ENCODE measurements at regions not wholly inside any gene's neighbourhood (a gene's known extent, or its start where the extent isn't known, plus 50 kb on each side); places are given as distances from the start of the nearest gene placed in this dataset.
"Not testable (repeated sequence)": the region's sequence is repeated elsewhere in the genome, so short reads cannot be mapped to it uniquely, and the experiment has no call there.

DNA sequence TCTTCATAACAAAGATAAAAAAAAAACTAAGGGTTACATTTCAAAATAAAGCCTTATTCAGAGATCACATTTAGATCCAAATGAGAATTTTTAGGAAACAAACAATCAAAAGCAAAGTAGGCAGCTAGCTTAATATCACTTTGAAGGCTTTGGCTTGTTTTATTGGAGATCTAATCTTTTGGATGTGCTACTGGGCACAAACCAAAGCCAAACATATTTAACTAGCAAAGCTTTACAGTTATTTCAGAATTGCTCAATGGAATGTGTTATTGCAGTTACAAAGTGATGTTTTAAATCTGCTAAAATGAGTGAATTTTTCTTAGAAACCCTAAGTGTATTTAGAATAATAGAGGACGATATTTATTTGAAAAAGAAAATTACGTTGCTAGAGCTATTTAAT is 114.7 kb upstream of the KLHL1 start:
- DNase-seq: no peak

DNA sequence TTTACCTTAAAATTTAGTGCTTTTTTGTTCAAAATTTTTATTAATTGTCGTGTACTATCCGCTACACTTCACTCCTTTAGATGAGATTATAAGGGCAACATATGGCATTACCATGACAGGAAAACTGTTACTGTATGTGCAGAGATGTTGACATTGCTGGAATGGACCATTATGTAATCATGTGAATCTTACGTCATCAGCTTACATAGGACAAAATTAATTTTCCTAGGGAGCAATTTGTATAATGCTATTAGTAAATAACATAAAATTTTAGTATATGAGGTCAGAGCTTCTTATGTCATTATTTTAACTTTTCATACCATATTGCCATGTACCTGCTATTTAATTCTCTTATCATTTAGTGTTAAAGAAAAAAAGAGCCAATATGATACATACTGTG is 110.4 kb upstream of the KLHL1 start:
- no peak for DNase-seq

DNA sequence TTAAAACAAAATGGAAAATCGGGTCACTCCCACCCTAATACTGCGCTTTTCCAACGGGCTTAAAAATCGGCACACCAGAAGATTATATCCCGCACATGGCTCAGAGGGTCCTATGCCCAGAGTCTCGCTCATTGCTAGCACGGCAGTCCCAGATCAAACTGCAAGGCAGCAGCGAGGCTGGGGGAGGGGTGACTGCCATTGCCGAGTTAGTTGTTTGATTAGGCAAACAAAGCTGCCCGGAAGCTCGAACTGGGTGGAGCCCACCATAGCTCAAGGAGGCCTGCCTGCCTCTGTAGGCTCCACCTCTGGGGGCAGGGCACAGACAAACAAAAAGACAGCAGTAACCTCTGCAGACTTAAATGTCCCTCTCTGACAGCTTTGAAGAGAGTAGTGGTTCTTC is 100.7 kb upstream of the KLHL1 start:
- DNase-seq: not testable (repeated sequence)

DNA sequence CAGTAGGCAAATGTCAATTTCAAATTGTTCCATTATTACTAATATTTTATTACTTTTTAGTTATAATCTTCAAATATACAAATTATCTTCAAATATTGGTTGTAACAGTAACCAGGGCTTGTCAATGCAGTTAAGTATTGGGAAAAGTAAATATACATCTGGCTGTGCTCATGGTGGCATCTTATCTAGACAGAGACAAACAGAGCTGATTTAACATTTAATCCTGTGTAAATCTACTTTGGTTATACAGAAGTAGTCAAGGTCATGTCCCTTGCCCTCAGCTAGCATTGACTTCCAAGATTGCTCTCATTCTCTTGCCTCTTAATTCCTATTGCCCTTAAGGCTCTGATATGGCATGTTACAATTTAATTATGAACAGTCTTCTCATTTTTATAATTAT is 98.4 kb upstream of the KLHL1 start:
- no peak for DNase-seq

DNA sequence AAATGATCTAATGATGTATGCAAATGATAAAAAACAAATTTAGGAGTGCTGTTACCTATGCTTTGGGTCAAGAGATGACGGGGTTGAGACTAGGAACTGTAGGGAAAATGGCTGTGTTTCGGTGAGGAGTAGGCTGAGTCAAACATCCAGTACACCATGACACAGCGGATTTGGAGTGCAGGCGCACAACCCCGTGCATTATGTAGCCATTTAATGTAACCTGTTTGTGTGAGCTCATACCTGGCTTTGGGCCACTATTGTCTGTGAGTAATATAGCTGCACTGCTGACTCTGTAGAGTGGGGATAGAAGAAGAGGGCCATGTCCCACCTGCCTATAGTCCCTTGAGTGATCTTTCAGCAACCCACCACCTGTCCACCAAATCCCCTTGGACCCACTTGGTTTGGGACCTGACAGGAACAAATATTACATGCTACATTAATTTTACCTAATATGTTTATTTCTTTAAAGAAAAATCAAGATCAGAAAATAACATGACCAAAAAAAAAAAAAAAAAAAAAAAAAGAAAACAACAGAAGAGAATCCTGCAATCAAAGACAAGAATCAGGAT is 95.5 kb upstream of the KLHL1 start:
- DNase-seq: no peak

DNA sequence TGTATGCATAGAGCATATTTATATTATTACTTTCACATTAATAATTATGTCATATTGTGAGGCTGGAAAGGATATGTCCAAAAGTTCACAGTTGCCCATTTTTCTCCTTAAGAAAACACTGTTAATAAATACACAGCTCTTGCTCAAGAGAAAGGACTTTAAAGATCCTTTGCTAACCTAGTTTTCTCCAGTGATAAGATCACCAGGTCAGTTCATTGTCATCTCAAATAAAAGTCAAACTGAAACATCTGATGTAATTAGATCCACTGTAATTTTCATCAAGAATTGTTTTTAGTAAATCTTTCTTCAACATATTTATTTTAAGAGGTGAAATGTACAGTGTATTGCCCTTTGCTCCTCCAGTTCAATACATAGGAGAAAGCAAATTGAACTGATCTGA is 82.8 kb upstream of the KLHL1 start:
- DNase-seq: no peak

DNA sequence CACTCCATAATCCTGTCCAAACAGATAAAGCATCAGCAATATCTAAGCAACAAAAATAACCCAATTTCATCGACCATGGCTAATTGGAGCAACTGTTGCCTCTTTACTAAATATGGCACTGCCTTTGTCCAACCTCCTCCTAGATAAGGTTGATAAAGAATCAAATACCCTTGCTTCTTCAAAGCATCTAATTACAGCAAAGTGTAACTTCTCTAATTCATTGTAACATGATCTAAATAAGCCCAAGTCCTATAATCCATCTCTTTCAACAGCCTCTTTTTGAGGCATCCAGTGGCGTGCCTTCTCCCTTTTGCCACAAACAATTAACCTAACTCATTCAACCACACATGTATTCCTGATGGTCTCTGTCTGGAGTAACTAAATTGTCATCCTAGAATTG is 81.7 kb upstream of the KLHL1 start:
- DNase-seq: no peak

DNA sequence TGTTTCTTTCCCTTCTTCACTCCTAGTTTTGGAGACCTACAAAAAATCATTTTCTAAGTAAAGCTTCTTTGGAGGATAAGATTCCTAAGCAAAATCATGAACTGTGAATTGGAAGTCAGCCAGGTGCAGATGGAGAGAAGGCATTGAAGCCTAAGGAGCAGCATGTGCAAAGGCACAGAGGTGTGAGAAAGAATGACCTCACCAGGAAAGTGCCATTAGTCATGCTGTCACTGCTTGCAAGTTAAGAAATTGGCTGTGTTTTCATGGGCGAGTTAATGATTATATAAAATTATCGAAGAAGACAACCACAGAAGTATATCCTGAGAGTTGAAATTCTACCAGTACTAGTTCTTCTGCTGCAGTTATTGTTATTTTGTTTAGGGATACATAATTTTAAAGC is 80.3 kb upstream of the KLHL1 start:
- no peak for DNase-seq

DNA sequence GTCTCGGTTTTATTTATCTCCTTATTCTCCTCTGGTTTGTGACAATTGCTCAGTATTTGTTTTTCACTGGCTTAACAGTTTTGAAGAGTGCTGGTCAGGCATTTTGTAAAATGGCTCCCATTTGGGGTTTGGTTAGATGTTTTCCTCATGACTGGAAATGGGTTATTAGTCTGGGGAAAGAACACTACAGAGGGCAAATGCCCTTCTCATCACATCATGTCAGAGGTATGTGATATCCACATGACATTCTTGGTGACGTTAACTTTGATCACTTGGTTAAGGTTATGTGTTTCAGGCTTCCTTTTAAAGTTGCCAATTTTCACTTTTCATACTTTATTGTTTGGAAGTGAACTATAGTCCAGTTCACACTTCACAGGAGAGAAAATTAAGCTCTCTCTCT is 74.8 kb upstream of the KLHL1 start:
- DNase-seq: no peak

Measured in right hindlimb (tissue), 1 donor.